OCI-LY1 (cell line): ENCODE measurements at regions not wholly inside any gene's neighbourhood (a gene's known extent, or its start where the extent isn't known, plus 50 kb on each side); places are given as distances from the start of the nearest gene placed in this dataset.

ENCODE experiments used
- CTCF ChIP-seq: fragments of 200-600 bp; sonication (generic), shearing (Covaris generic); IDR thresholded peaks from 2 replicates; pipeline ENCODE4 v1.5.1; 2017; ENCODE audit warnings: mild to moderate bottlenecking, antibody characterized with exemption, low read length, moderate library complexity, mixed read lengths
- EZH2 ChIP-seq: fragments of 200-600 bp; sonication (generic), shearing (Covaris generic); IDR thresholded peaks from 2 replicates; pipeline ENCODE4 v1.8.0; 2017; ENCODE audit warnings: borderline replicate concordance, mixed run types, mild to moderate bottlenecking, antibody characterized with exemption, low read length, moderate library complexity, mixed read lengths

DNA sequence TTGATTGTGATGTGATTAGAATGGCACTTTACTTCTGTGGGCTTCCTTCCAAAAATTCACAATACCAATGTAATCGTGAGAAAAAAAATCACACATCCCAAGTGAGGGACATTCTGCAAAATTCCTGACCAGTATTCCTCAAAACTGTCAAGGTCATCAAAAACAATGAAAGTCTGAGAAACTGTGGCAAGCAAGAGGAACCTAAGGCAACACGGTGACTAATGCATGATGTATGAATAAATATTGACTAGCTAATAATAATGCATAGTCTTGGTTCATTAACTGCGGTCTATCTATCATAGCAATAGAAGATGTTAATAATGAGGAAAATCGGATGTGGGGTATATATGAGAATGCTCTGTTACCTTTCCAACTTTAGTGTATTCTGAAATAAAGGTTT, 159.0 kb downstream of the RFC3 start:
- TF ChIP-seq CTCF (no peak), EZH2 (no peak)
